Loucy (cell line): ENCODE measurements at regions not wholly inside any gene's neighbourhood (a gene's known extent, or its start where the extent isn't known, plus 50 kb on each side); places are given as distances from the start of the nearest gene placed in this dataset.

Experiments
- H2AFZ ChIP-seq: fragments of 200-600 bp; sonication (generic); 2 replicates; pipeline ENCODE4 v1.6.0; 2016; ENCODE audit warnings: antibody characterized with exemption, mild to moderate bottlenecking, low read length, moderate library complexity
- H3F3A ChIP-seq: fragments of 200-600 bp; 2 replicates; pipeline ENCODE4 v1.6.0; 2016; ENCODE audit warnings: antibody characterized with exemption, low read depth, mild to moderate bottlenecking
- H3K27me3 ChIP-seq: fragments of 200-600 bp; sonication (generic); 2 replicates; pipeline ENCODE4 v1.6.1; 2014; ENCODE audit warnings: low read length, mild to moderate bottlenecking; ENCODE audit not compliant: insufficient read depth, poor library complexity, severe bottlenecking
- H3K36me3 ChIP-seq: fragments of 200-600 bp; sonication (generic); 2 replicates; pipeline ENCODE4 v1.6.1; 2016; ENCODE audit warnings: low read length; ENCODE audit not compliant: insufficient read depth
- H3K4me1 ChIP-seq: fragments of 200-600 bp; sonication (generic); 2 replicates; pipeline ENCODE4 v1.5.1; 2014; ENCODE audit warnings: low read length, mild to moderate bottlenecking; ENCODE audit not compliant: insufficient read depth, poor library complexity, severe bottlenecking
- H3K4me2 ChIP-seq: fragments of 200-600 bp; sonication (generic); 2 replicates; pipeline ENCODE4 v1.6.0; 2014; ENCODE audit warnings: antibody characterized with exemption, low read length, low read depth, mild to moderate bottlenecking; ENCODE audit not compliant: poor library complexity, severe bottlenecking
- H3K4me3 ChIP-seq: fragments of 200-600 bp; sonication (generic); 2 replicates; pipeline ENCODE4 v1.5.1; 2014; ENCODE audit warnings: low read length, mild to moderate bottlenecking, mixed read lengths; ENCODE audit not compliant: poor library complexity, severe bottlenecking
- H3K79me2 ChIP-seq: fragments of 200-600 bp; sonication (generic); 2 replicates; pipeline ENCODE4 v1.6.1; 2014; ENCODE audit warnings: low read length; ENCODE audit not compliant: insufficient read depth
- H3K9ac ChIP-seq: fragments of 200-600 bp; sonication (generic); 2 replicates; pipeline ENCODE4 v1.6.0; 2014; ENCODE audit warnings: mild to moderate bottlenecking, low read depth, low read length, moderate library complexity; ENCODE audit not compliant: poor library complexity, severe bottlenecking
- H3K9me2 ChIP-seq: fragments of 200-600 bp; sonication (generic); replicated peaks from 2 replicates; pipeline ENCODE4 v1.6.1; 2016; ENCODE audit warnings: low read depth, low read length, mixed read lengths
- H3K9me3 ChIP-seq: fragments of 200-600 bp; sonication (generic); 2 replicates; pipeline ENCODE4 v1.6.1; 2014; ENCODE audit warnings: mild to moderate bottlenecking, antibody characterized with exemption, low read length, low read depth; ENCODE audit not compliant: insufficient read depth
- H4K20me1 ChIP-seq: fragments of 200-600 bp; sonication (generic); 2 replicates; pipeline ENCODE4 v1.6.0; 2014; ENCODE audit warnings: antibody characterized with exemption, low read length, mild to moderate bottlenecking; ENCODE audit not compliant: insufficient read depth, poor library complexity, severe bottlenecking
- EZH2phosphoT487 ChIP-seq: fragments of 200-600 bp; IDR thresholded peaks from 2 replicates; pipeline ENCODE4 v1.6.1; 2018; ENCODE audit warnings: antibody characterized with exemption, mild to moderate bottlenecking, moderate library complexity, borderline replicate concordance
- TF ChIP-seq, protein P1 (sequence below): fragments of 200-600 bp; sonication (generic); conservative IDR thresholded peaks from 2 replicates; pipeline ENCODE4 v1.5.1; 2014; ENCODE audit warnings: mild to moderate bottlenecking, antibody characterized with exemption, low read length

DNA sequence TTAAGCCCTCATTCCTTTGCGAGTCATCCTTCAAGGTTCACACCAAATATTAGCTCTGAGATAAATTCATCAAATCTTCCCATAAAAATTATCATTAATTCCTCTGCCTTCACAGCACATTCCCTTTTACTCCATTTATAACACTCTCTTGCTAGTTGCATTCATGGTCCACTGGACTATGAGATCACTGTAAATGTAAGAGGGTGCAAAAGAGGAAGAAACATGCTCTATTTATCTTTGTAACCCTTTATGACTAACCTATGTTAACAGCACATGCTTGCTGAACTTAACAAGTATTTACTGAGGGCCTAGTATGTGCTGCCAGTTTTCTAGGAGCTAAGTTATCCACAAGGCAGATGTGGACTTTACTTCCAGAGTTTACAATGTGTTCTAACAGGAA, 86.7 kb upstream of the TMEM168 start:
- Histone ChIP-seq H3K9me3 (no peaks in the 10 kb centered on the region), H3K4me1 (no peaks in the 10 kb centered on the region), H2AFZ (no peak overlapping the region), H3K36me3 (peaks cover 17% of the 10 kb centered on the region), H3K9me2 (no peaks in the 10 kb centered on the region), H4K20me1 (peaks cover 8% of the 10 kb centered on the region), H3F3A (no peaks in the 10 kb centered on the region), H3K4me2 (no peak overlapping the region), H3K27me3 (no peaks in the 10 kb centered on the region), H3K4me3 (no peak overlapping the region), H3K79me2 (peaks cover 19% of the 10 kb centered on the region; the same call in 1 of the 2 replicates), H3K9ac (no peak overlapping the region)
- no peak for TF ChIP-seq EZH2phosphoT487
- TF ChIP-seq, protein P1, sequence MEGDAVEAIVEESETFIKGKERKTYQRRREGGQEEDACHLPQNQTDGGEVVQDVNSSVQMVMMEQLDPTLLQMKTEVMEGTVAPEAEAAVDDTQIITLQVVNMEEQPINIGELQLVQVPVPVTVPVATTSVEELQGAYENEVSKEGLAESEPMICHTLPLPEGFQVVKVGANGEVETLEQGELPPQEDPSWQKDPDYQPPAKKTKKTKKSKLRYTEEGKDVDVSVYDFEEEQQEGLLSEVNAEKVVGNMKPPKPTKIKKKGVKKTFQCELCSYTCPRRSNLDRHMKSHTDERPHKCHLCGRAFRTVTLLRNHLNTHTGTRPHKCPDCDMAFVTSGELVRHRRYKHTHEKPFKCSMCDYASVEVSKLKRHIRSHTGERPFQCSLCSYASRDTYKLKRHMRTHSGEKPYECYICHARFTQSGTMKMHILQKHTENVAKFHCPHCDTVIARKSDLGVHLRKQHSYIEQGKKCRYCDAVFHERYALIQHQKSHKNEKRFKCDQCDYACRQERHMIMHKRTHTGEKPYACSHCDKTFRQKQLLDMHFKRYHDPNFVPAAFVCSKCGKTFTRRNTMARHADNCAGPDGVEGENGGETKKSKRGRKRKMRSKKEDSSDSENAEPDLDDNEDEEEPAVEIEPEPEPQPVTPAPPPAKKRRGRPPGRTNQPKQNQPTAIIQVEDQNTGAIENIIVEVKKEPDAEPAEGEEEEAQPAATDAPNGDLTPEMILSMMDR, result no peak

DNA sequence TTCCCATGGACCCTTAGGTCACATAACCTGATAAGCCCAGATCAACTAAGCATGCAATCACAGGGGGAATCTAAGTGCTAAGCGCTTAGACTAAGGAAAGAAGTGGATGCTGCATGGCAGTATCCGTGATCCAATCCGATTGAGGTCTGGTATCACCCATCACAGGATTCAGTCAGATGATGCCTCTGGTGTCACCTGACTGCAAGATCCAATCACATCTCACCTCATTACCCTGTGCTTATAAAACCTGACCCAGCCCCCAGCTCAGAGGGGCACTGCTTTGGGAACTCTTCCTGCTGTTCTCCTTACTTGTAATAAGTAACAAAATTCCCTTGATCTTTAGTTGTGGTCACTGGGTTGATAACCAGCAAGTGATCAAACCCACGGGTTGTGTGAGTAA, 84.7 kb upstream of the TMEM168 start:
- no peak overlapping the region for H3K4me3 ChIP-seq
- H3K4me1 ChIP-seq, result no peaks in the 10 kb centered on the region
- H3F3A ChIP-seq, result no peaks in the 10 kb centered on the region
- H4K20me1 ChIP-seq, result peaks cover 8% of the 10 kb centered on the region
- H3K27me3 ChIP-seq, result no peaks in the 10 kb centered on the region
- peaks cover 15% of the 10 kb centered on the region for H3K36me3 ChIP-seq
- no peak overlapping the region for H3K4me2 ChIP-seq
- H2AFZ ChIP-seq, result no peak overlapping the region
- peaks cover 38% of the 10 kb centered on the region for H3K79me2 ChIP-seq
- H3K9ac ChIP-seq, result no peak overlapping the region
- no peaks in the 10 kb centered on the region for H3K9me2 ChIP-seq
- H3K9me3 ChIP-seq, result no peaks in the 10 kb centered on the region
- TF ChIP-seq, protein P1, result no peak
- TF ChIP-seq EZH2phosphoT487, result no peak

DNA sequence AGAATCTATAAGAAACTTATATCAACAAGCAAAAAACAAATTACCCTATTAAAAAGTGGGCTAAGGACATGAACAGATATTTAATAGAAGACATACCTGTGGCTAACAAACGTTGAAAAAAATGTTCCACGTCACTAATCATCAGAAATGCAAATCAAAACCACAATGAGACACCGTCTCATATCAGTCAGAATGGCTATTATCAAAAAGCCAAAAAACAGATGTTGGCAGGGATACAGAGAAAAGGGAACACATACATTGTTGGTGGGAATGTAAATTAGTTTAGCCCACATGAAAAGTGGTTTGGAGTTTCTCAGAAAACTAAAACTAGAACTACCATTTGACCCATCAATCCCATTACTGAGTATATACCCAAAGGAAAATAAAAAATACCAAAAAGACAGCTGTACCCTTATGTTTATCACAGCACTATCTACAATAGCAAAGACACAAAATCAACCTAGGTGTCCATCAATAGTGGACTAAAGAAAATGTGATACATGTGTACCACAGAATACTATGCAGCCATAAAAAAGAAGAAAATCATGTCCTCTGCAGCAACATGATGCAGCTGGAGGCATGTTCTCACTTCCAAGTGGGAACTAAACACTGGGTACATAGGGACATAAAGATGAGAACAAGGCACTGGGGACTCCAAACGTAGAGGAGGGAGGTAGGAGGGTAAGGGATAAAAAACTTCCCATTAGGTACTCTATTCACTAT, 83.8 kb upstream of the TMEM168 start:
- no peaks in the 10 kb centered on the region for H3F3A ChIP-seq
- H4K20me1 ChIP-seq, result peaks cover 9% of the 10 kb centered on the region
- H3K9me3 ChIP-seq, result no peaks in the 10 kb centered on the region
- peaks cover 48% of the 10 kb centered on the region for H3K79me2 ChIP-seq
- peaks cover 15% of the 10 kb centered on the region for H3K36me3 ChIP-seq
- no peaks in the 10 kb centered on the region for H3K27me3 ChIP-seq
- no peaks in the 10 kb centered on the region for H3K4me1 ChIP-seq
- no peak overlapping the region for H3K4me3 ChIP-seq
- no peak for TF ChIP-seq EZH2phosphoT487
- TF ChIP-seq, protein P1, result no peak
- H3K9ac ChIP-seq, result no peak overlapping the region
- no peak overlapping the region for H2AFZ ChIP-seq
- no peak overlapping the region for H3K4me2 ChIP-seq
- H3K9me2 ChIP-seq, result no peaks in the 10 kb centered on the region
